ENCODE measurements at regions not wholly inside any gene's neighbourhood (a gene's known extent, or its start where the extent isn't known, plus 50 kb on each side); places are given as distances from the start of the nearest gene placed in this dataset.
"Not testable (repeated sequence)": the region's sequence is repeated elsewhere in the genome, so short reads cannot be mapped to it uniquely, and the experiment has no call there.

- DNase-seq = no peak
- TF ChIP-seq GATA1 (IDR thresholded peaks at IDR 0.05; ENCODE audit: low read depth, low read length) = no peak
- no peak for TF ChIP-seq POLR2A (IDR thresholded peaks at IDR 0.05; ENCODE audit: low read length)
Measured at GRCh38 chr5:71807909-71808308, 88.8 kb downstream of the CARTPT start.

DNA sequence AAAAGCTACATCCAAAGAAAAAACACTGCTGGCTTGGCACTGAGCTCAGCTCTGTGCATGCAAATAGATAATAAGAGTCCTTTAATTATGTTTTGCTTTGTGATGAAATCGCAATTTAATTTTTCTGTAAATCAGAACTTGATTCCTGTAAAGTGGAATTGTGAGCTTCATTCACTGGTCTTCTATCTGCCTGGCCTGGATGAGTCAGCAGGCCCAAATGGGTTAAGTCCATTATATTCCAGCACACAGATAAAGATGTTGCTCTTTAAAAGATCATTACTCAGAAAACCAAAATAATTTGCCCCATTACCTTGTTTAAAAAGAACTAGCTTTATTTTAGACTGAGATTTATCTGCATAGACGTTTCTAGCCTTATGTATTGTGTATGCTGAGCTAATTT, 90.4 kb downstream of the CARTPT start:
- TF ChIP-seq POLR2A (IDR thresholded peaks at IDR 0.05; ENCODE audit: low read length) = no peak
- no peak for TF ChIP-seq GATA1 (IDR thresholded peaks at IDR 0.05; ENCODE audit: low read depth, low read length)
- DNase-seq = no peak

DNA sequence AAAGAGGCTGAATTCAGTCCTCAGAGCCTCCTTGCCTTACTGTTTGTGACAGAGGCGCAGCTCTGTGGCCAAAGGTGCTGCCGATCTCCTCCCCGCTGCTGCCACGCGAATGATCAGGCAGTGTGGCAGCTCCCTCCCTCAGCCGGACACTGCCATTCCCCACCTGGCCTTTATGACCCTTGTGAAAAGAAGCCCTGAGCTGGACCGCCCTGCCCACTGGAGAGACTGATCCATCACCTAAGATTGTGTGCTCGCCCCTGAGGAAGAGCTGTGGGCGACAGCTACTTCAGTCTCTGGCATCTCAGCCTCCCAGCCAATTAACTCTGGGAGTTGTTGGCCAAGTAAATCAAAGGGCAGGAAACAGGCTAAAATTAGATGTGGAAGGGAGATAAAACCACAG, 90.9 kb downstream of the CARTPT start:
- TF ChIP-seq POLR2A (IDR thresholded peaks at IDR 0.05; ENCODE audit: low read length) = no peak
- DNase-seq = no peak

GRCh38 chr5:71810471-71811195, 91.6 kb downstream of the CARTPT start:
- TF ChIP-seq GATA1 (IDR thresholded peaks at IDR 0.05; ENCODE audit: low read depth, low read length) = no peak
- no peak for TF ChIP-seq POLR2A (IDR thresholded peaks at IDR 0.05; ENCODE audit: low read length)
- DNase-seq = no peak

- no peak for TF ChIP-seq POLR2A (IDR thresholded peaks at IDR 0.05; ENCODE audit: low read length)
- no peak for TF ChIP-seq GATA1 (IDR thresholded peaks at IDR 0.05; ENCODE audit: low read depth, low read length)
Measured at GRCh38 chr5:71811779-71812178, 92.7 kb downstream of the CARTPT start.

DNA sequence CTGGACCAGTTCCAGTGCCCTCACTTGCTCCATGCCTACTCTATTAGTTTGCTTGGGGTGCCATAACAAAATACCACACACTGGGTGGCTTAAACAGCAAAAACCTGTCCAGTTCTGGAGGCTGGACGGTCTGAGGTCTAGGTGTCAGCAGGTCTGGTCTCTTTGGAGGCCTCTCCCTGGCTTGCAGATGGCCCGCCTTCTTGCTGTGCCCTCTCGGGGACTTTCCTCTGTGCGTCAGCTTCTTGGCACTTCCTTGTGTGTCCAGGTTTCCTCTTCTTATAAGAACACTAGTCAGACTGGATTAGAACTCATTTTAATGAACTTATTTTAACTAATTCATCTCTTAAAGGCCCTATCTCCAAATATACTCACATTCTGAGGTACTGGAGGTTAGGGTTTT, 97.2 kb downstream of the CARTPT start:
- TF ChIP-seq GATA1 (IDR thresholded peaks at IDR 0.05; ENCODE audit: low read depth, low read length) (no peak), POLR2A (IDR thresholded peaks at IDR 0.05; ENCODE audit: low read length) (no peak)
- DNase-seq = no peak

More at GRCh38 chr5:71811779-71812178, 92.7 kb downstream of the CARTPT start:
- no peak for DNase-seq

GRCh38 chr5:71817891-71818290, 98.8 kb downstream of the CARTPT start:
- no peak for TF ChIP-seq POLR2A (IDR thresholded peaks at IDR 0.05; ENCODE audit: low read length)
- no peak for TF ChIP-seq GATA1 (IDR thresholded peaks at IDR 0.05; ENCODE audit: low read depth, low read length)
- DNase-seq = no peak

DNA sequence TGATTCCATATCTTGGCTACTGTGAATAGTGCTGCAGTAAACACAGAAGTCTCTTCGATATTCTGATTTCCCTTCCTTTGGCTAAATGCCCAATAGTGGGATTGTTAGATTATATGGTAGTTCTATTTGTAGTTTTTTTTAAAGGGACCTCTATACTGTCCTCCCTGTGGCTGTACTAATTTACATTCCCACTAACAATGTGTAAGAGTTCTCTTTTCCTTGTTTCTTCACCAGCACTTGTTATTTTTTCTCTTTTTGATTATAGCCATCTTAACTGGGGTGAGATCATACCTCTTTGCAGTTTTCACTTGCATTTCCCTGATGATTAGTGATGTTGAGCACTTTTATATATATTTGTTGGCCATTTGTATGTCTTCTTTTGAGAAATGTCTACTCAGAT, 102.0 kb downstream of the CARTPT start:
- TF ChIP-seq GATA1 (IDR thresholded peaks at IDR 0.05; ENCODE audit: low read depth, low read length) (no peak), POLR2A (IDR thresholded peaks at IDR 0.05; ENCODE audit: low read length) (no peak)
- DNase-seq = no peak

DNA sequence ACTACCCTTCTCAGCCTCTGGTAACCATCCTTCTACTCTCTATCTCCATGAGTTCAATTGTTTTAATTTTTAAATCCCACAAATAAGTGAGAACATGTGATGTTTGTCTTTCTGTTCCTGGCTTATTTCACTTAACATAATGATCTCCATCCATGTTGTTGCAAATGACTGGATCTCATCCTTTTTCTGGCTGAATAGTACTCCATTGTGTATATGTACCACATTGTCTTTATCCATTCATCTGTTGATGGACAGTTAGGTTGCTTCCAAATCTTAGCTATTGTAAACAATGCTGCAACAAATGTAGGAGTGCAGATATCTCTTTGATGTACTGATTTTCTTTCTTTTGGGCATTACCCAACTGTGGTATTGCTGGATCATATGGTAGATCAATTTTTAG, 103.0 kb downstream of the CARTPT start:
- not testable (repeated sequence) for DNase-seq

GRCh38 chr5:71825992-71826391, 106.9 kb downstream of the CARTPT start:
- DNase-seq = no peak

GRCh38 chr5:71828291-71829040, 109.4 kb downstream of the CARTPT start:
- no peak for DNase-seq
- no peak for TF ChIP-seq POLR2A (IDR thresholded peaks at IDR 0.05; ENCODE audit: low read length)
- TF ChIP-seq GATA1 (IDR thresholded peaks at IDR 0.05; ENCODE audit: low read depth, low read length) = no peak

More at GRCh38 chr5:71825992-71826391, 106.9 kb downstream of the CARTPT start:
- TF ChIP-seq GATA1 (IDR thresholded peaks at IDR 0.05; ENCODE audit: low read depth, low read length) (no peak), POLR2A (IDR thresholded peaks at IDR 0.05; ENCODE audit: low read length) (no peak)

DNA sequence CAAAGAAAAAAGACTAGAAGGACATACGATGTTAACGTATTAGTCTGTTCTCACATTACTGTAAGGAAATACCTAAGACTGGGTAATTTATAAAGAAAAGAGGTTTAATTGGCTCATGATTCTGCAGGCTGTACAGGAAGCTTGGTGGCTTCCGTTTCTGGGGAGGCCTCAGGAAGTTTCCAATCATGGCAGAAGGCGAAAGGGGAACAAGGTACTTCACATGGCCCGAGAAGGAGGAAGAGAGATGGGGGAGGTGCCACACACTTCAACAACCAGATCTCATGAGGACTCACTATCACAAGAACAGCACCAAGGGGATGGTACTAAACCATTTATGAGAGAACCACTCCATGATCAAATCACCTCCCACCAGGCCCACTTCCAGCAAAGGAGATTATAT, 110.1 kb downstream of the CARTPT start:
- TF ChIP-seq POLR2A (IDR thresholded peaks at IDR 0.05; ENCODE audit: low read length) (no peak), GATA1 (IDR thresholded peaks at IDR 0.05; ENCODE audit: low read depth, low read length) (no peak)
- no peak for DNase-seq

DNA sequence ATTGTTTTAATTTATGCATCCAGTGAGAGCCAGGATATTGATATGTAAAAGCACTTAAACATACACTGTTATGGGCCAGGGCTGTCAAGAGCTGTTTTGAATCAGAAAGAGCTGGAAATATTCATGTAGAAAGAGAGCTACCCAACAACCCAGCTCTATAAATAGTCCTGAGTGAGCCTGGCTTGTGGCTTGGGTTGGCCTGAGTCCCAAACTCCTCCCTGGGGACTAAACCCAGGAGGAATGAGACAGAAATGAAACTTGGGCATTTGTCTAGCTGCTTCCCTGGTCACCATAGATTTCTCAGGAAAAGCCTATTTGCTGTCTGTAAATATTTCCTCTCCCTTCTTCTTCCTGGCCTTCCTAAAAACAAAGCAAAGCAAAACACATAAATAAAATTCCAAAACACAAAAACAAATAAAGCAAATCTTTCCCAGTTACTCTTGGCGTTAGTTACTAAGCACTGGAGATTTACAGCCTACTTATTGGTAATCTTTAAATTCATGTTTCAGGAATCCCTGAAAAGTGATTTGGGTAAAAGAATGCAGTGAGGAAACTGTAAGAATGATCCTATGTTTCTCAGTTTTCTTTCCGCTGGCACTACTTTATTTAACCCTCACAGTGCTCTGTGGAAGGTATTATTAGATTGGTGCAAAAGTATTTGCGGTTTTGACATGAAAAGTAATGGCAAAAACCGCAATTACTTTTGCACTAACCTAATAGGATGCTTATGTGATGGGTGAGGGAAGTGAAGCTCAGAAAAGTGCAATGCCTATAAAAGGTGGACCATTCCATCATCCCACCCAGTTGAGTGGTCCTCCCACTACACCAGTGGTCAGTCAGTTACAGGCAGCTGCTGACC, 111.8 kb downstream of the CARTPT start:
- DNase-seq = no peak
- no peak for TF ChIP-seq POLR2A (IDR thresholded peaks at IDR 0.05; ENCODE audit: low read length)
- no peak for TF ChIP-seq GATA1 (IDR thresholded peaks at IDR 0.05; ENCODE audit: low read depth, low read length)
